Fibroblast of peridontal ligament (primary cell): ENCODE measurements at regions not wholly inside any gene's neighbourhood (a gene's known extent, or its start where the extent isn't known, plus 50 kb on each side); places are given as distances from the start of the nearest gene placed in this dataset.

Source experiments
- DNase-seq: peaks from one replicate; pipeline ENCODE4 v3.0.0-alpha.2; 2010; ENCODE audit errors: extremely low read depth

DNA sequence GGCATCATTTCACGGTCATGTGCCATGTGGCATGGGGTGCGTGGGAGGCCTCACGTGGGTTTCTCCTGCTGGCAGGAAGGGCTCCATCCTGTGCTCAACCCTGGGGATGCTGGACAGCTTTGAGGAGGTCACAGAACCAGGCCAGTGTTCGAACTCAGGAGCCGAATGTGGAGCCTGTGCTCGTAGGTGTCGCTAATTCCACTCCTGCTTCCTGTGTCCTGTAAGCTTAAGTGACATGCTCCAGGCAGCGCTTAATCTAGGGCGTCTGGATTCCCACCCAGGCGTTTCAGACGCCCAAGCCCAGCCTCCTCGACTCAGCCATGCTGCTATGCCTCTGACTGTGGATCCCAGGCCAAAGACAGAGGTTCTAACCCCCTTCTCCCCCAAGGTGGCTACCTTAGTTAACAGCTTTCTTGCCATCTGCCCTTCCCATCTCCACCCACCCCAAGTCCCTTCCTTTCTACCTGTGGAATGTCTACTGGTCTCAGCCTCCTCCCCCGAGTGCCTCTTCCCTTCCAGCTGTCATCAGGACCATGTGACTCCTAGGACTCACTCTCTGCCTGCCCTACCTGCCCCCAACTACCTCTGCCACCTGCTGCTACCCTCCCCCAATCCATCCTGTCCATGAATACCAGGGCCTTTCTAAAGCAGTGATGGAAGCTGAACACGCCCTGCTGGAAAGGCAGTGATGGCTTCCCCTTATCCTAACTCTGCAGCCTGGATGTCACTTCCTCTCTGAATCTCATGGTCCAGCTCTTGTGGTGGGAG, 255.1 kb downstream of the CDH26 start:
- DNase-seq, result no peak

DNA sequence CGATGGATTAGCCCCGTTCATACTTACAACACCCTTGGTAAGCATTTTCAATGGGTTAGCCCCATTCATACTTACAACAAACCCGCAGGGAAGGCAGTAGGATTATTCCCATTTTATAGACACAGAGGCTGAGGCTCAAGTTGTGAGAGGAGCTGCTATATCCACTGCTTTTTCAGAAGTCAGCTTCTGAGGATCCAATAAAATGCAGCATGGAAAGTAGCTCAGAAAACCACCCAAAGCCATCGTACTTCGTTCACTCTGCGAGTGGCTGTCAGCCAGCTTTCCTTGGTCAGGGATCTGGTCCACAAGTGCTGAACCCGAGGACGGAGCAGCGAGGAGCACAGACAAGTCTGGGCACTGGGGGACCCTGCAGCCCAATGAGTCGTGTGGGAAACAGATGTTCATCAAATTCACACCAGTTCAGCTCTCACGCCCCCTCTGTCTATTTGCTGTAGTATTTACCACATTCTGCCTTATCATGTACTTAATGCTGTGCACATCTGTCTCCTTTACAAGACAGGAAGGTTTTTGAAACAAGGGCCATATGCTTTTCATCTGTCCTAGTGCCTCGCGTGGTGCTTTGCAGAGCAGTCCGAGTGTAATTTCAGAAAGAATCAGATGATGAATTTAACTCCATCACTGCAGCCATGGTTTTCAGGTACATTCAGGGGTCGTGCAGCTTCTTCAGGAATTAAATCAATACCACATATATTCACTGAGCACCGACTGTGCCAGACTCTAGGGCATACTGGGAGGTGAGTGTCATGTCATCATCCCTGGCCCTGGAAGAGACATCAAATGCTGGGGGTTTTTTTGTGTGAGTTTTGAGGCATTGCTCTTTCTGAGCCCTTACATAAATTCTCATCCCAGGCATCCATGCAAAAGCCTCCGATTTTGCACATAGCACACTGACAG, 256.9 kb downstream of the CDH26 start:
- no peak for DNase-seq

DNA sequence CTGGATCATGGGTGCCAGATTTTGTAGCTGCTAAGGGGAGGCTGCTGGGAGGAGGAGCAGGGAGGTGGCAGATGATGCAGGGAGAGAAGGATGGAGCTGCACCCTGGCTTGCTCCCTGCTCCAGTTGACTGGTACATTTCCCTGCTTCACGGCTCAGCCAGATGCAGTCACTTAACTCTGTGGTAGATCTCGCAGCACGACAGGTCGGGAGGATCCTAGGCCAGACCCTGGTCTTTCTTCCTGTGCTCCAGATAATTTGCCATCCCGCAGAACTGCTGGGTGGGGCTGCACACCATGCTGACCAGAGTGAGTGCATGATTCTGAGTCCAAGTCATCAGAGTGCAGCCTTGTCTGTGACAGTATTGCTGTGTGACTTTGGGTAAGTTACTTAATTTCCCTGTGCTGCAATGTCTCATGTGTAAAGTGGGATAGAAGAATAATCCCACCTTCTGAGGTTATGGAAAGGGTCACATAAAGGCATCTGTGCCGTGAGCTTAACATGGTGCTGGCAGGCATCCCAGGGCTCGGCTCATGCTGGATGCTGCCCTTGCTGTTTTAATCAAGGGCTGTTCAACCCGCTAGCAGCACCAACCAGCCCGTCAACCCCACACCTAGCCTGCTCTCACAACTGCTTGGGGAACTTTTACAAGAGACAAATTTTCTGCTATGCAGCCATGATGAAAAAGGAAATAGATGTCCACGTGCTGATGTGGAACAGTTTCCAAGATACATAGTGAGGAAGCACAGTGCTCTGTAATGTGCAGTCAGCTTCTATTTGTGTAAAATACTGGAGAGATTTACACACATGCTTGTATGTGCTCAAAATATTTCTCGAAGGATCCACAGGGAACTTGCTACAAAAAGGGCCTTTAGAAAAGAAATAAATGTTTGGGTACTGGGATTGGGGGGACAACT, 257.9 kb downstream of the CDH26 start:
- no peak for DNase-seq

DNA sequence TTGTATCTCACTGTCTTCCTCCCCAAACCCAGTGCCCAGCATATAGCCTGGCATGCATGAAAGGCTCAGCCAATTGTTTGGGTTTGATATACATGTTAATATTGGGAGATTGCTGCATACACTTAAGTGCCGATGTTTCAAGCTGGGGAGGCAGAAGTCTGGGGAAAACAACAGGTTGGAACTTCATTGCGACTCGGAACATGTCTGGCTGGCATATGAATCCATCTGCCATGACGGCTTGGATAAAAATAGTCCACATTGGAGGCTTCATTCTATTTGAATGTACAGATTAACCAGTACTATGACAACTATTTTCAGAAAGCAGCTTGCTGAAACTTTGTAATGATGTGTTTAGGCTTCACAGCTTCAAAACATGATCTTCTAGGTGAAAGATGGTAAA, 261.0 kb downstream of the CDH26 start:
- DNase-seq, result no peak

DNA sequence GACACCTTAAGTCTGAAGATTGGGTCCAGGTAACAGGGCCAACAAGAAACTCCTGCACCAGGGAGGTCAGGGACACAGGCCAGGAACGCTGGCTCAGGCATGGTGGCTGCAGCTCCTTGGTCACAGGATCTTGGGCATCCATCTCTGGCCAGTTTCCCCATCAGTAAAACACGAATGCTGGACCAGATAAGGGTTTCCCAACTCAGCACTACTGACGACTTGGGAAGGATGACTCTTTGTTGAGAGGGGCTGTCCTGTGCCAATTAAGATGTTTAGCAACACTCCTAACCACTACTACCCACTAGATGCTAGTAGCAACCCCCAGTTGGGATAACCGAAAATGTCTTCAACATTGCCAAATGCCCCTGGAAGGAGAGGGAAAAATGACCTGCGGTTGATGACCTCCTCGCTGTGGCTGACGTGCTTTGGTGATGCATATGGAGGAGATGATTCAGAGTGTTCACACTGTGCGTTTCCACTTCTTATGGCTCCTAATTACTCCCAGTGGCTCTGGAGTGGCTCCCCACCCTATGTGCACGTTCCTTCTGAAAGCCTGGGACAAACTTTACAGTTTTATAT, 261.9 kb downstream of the CDH26 start:
- DNase-seq, result no peak

DNA sequence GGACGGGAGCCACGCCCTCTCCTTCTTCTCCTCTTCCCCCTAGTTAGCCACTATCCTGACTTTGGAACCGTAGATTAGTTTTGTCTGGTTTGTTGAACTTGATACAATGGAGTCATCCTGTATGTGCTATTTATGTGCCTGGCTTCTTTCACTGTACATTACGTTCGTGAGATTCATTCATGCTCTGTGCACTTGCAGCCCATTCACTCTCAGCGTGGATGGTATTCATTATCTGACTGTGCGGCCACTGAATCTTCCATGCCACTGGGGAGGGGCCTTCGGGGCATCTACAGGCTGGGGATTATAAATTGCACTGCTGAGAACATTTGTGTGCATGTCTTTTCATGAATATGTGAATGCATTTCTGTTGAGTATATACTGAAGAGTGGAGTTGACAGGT, 262.5 kb downstream of the CDH26 start:
- DNase-seq, result no peak

DNA sequence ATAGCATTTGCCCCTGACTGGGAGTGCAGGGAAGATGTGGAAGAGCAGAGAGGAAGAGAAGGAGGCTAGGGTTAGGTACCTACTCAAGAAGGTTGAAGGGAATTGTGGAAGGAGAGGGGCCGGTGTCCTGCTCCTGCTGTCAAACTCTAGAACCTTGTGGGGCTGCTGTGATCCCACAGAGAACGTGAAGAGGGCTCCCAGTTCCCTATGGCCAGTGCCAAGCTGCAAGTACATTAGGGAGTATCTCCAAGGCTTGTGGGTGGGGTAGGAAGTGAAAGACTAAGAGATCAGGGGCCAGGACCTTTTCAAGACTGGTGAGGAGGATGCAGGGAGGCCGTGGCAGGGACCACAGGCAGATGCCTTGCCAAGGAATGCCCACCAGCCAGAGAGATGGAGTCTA, 263.4 kb downstream of the CDH26 start:
- DNase-seq, result no peak

DNA sequence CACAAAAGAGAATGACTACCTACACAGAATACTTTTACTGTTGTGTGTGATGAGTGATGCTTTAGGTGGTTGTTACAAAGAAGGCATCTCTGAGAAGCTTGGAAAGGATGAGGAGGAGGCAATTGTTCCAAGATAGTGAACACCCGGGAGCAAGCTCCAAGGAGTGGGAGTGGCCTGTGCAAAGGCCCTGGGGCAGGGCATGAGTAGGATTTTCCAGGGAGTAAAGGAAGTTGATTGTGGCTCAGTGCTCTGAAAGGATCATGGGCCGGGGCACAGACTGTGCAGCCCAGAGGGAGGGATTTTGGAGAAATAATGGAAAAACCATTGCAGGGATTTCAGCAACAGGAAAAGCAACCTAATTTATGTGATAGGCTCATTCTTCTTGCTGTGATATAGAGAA, 264.3 kb downstream of the CDH26 start:
- DNase-seq, result no peak

DNA sequence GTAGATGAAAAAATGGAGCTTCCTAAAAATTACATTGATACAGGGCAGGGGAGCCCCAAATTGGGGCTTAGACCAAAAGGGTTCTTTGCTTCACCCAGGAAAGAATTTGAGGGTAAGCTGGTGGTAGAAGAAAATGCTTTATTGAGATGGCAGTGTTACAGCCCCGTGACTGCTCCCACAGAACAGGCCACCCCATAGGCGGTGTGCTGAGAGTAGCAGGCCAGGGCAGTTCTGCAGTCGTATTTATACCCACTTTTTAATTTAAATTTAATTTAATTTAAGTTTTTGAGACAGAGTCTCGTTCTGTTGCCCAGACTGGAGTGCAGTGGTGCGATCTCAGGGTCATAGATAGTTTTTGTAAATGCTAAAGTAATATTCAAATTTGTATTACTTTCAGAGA, 265.0 kb downstream of the CDH26 start:
- no peak for DNase-seq

DNA sequence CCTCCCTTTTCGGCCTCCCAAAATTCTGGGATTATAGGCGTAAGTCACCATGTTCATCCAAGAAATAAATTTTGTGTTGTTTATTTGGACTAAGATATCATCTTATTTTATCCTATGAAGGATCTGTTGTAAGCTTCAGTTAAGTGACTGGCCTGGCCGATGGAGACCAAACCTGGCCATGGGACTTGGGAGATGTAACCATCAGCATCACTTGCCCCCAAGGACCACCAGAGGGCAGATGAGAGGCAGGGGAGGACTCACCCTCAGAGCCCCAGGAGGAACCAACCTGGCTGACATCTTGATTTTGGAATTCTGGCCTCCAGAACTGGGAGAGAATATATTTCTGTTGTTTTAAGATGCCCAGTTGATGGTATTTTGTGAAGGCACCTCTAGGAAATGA, 266.7 kb downstream of the CDH26 start:
- no peak for DNase-seq

DNA sequence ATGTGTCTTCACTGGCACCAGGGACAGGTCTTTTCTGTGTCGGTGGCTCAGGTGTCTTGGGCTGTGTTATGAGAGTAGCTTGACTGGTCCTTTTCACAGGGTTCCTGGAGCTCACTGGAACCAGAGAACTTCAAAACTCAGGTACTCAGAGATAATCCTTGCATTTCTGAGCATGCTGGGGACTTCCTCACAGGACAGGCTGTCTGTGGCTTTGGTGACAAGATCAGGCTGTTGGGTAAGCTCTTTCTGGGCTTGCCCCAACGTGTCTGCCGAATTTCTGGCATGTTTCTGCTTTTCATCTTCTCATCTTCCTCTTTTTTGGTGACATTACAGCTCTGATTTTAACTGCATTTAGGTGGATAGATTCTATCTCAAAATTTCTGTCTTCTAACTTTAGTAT, 270.0 kb downstream of the CDH26 start:
- no peak for DNase-seq

DNA sequence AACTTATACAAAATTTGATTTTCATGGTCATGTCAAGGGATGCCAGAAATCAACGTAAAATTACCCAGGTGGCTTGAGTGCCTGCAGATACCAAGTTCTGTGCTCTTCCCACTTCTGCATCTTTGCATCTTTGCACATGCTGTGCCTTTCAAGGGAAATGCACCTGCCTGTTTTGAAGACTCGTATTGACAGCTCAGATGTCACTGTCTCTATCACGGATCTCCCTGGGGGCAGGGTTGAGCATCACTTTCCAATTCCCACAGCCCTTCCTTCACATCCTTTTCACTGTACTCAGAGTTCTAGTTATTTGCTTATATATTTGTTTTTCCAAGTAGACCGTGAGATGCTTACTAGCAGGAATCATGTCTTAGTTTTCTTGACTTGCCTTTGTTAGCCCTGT, 274.2 kb downstream of the CDH26 start:
- DNase-seq, result no peak

DNA sequence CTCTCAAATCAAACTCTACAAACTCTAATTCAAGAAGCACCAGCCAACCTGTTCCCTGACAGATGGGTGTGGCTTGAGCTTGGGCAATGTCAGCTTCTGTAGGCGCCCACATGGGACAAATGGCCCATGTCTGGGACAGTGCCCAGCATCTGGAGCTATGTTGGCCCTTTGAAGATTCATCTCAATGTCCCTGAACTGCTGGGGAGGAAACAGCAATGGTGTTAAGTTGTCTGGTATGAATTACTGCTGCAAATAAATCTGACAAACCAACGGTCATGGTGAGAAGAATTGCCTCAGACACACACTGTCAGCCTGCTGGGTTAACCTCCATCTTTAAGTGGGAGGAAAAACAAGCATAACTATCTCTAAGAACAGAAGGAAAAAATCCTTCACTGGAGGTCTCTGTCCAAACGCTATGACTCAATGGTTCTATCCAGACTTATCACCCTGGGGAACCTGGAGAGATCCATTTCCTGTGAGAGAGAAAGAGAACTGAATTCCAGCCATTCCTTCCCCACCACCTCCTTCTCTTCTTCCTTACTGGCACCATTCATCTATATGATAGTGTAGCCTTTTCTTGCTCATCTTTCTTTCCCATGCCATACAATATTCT, 274.9 kb downstream of the CDH26 start:
- DNase-seq, result no peak

DNA sequence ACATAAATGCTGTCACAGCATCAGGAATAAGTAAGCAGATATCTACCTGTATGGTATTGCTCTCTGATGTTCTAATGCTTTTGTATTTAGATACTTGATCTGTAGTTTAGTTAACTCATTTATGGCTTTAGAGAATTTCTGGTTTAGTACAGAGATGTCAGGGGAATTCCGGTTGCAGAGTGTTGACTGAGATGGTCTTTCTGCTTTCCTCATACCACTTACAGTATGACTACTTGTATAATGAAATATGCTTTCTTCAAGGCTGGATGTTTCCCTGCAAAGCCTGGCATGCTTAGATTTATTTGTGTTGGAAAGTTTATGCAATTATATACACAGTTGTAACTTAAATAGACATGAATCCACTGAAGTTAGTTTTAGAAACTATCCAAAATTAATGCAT, 278.4 kb downstream of the CDH26 start:
- DNase-seq, result peak; percentile 31

DNA sequence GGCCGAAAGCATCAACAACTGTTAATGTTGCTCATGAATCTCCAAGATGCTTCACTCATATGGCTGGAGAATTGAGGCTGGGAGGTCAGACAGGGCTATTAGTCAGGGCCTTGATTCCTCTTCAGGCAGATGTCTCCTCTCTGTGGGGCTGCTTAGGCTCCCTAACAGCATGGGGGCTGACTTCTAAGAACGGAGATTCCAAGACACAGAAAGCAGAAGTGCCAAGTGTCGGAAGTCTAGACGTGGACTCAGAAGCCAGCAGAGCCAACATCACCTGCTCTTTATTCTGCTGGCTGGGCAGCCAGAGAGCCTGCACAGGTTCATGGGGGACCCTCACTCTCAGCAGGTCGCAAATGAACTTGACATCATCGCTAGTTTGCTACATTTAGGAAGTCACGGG, 279.8 kb downstream of the CDH26 start:
- DNase-seq, result no peak

DNA sequence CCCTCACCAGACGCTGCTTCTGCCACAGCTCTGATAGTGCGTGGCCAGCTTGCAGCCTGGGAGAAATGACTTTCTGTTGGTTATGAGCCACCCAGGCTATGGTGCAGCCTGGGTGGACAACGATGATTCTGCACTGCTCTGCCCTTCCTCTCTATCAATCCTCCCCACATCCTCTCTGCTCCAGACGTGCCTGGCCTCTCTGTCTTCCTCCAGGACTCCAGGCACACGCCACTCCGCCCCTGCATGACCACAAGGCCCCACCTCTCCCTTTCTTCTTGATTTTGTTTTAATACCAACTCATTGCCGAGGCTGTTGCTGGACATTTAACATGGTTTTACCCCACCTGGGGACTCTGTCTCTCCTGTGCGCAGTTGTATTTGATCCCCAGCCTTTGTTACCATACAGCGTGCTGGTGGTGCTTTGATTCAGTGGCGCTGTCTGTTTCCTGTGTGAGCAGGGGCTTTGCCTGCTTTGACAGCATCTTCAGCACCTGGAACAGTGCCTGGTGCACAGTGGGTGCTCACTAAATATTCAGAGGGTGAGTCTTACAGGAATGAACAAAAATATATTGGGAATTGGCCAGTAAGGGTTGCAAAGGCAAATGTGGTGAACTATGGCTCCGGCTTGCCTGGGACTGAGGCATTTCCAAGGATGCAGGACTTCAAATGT, 280.9 kb downstream of the CDH26 start:
- DNase-seq, result no peak

DNA sequence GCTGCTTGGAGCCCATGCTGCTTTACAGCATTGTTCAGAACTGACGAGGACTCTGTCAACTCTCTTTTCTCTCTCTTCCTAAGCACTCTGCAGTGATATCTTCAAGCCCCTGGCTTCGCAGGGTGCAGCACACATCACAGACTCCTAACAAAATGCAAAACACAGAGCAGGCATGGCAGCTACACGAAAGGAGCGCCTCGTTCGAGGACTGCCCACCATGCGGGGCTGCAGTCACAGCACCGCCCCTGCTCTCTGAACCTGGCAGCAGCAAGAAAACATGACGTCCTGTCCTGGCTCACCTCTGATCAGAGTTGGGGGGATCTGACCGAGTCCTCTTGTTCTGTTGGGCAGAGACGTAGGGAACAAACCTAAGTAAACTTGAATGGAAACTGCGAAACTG, 281.7 kb downstream of the CDH26 start:
- no peak for DNase-seq

DNA sequence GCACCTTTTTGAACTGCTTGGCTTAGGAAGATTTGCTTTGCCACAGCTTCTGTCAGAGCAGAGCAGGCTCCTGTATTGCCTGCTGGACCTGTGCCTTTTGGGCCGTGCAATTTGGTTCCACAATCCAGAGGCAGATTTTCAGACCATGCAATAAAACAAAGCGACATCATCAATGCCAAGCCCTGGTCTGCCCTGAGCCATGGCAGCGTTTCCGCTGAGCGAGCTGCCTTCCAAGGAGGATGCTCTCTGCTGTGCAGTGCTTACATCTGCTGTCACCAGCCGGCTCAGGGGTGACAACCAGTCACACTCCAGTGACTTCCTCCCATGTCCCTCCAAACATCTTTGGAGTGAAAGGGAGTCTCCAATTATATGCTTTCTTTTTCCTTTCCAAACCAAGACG, 282.2 kb downstream of the CDH26 start:
- DNase-seq, result no peak

DNA sequence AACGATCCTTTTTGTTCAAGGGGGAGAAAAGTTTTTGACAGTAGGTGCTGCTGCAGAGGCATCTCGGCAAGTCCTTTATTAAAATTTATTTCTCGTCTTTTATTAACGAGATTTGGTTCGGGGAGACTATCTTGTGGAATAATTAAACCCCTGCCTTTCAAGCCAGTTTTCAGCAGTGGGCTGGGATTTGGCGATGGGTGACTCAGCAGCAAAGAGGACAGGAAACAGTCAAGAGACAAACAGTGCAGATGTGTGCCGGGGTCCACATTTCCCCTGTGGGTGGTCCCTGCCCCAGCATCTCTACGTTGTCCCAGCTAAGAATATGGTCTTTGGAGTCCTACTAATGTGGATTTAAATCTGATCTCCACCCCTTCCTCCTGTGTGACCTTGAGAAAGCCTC, 282.8 kb downstream of the CDH26 start:
- no peak for DNase-seq

DNA sequence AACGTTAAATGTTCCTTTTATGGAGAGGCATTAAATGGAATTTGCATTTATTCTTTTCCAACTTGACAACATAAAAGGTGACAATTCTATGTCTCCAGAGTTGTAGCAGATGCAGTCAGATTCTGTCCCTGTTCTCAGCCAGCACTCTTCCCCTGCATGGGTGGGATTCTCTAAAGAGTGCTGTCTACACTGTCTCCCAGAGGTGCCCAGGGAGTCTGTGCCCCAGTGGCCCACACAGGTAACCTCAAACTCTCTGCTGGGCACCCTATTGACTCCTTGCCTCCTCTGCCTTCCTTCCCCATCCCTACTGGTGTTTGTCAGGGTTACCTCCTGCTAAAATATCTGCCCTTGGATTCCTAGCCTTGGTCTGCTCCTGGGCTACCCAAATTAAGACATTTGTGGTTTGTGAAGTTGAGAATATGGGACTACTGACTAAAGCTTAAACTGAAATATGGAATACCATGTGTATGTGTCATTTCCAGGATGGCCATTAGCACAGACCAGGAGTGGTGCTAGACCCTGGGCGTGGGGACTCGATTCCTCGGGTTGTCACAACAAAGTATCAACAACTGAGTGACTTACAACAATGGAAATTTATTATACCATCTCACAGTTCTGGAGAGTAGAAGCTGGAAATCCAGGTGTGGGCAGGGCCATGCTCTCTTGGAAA, 284.7 kb downstream of the CDH26 start:
- DNase-seq, result no peak
